Neural progenitor cell (in vitro differentiated cells): ENCODE measurements at regions not wholly inside any gene's neighbourhood (a gene's known extent, or its start where the extent isn't known, plus 50 kb on each side); places are given as distances from the start of the nearest gene placed in this dataset.

Source experiments
- DNase-seq: peaks from one replicate; pipeline ENCODE4 v3.0.0-alpha.2; 2016; ENCODE audit warnings: low spot score
- H2AFZ ChIP-seq: fragments of 200-600 bp; sonication (generic); replicated peaks from 2 replicates; pipeline ENCODE4 v1.6.1; 2016; ENCODE audit warnings: antibody characterized with exemption
- H3F3A ChIP-seq: fragments of 200-600 bp; sonication (generic); 2 replicates; pipeline ENCODE4 v1.6.1; 2016; ENCODE audit warnings: antibody characterized with exemption, low read depth
- H3K27ac ChIP-seq: fragments of 200-600 bp; sonication (generic); 2 replicates; pipeline ENCODE4 v1.5.1; 2016; ENCODE audit warnings: mild to moderate bottlenecking
- H3K27me3 ChIP-seq: fragments of 200-600 bp; sonication (generic); 2 replicates; pipeline ENCODE4 v1.6.1; 2016; ENCODE audit warnings: mild to moderate bottlenecking, moderate library complexity
- H3K36me3 ChIP-seq: fragments of 200-600 bp; sonication (generic); 2 replicates; pipeline ENCODE4 v1.5.1; 2016
- H3K4me1 ChIP-seq: fragments of 200-600 bp; sonication (generic); 2 replicates; pipeline ENCODE4 v1.6.1; 2016; ENCODE audit warnings: mixed run types
- H3K4me2 ChIP-seq: fragments of 200-600 bp; sonication (generic); 2 replicates; pipeline ENCODE4 v1.6.1; 2016
- H3K4me3 ChIP-seq: fragments of 200-600 bp; sonication (generic); 2 replicates; pipeline ENCODE4 v1.5.1; 2016
- H3K79me2 ChIP-seq: fragments of 200-600 bp; sonication (generic); 2 replicates; pipeline ENCODE4 v1.6.1; 2016; ENCODE audit warnings: low read depth
- H3K9ac ChIP-seq: fragments of 200-600 bp; sonication (generic); 2 replicates; pipeline ENCODE4 v1.6.1; 2016
- H3K9me3 ChIP-seq: fragments of 200-600 bp; sonication (generic); 2 replicates; pipeline ENCODE4 v1.5.1; 2016; ENCODE audit warnings: low read depth
- H4K20me1 ChIP-seq: fragments of 200-600 bp; sonication (generic); 2 replicates; pipeline ENCODE4 v1.6.1; 2016; ENCODE audit warnings: low read depth
- H3K27ac Mint-ChIP-seq: 3 replicates; pipeline ENCODE4 v1.8.0; 2021; ENCODE audit warnings: mixed read lengths
- H3K27me3 Mint-ChIP-seq: 2 replicates; pipeline ENCODE4 v1.8.0; 2022; ENCODE audit warnings: low read depth, mild to moderate bottlenecking, inconsistent platforms, moderate library complexity, mixed read lengths; ENCODE audit not compliant: insufficient read depth
- H3K36me3 Mint-ChIP-seq: 3 replicates; pipeline ENCODE4 v1.8.0; 2021; ENCODE audit warnings: mixed read lengths
- H3K4me1 Mint-ChIP-seq: 3 replicates; pipeline ENCODE4 v1.8.0; 2021; ENCODE audit warnings: mixed read lengths
- H3K4me3 Mint-ChIP-seq: 3 replicates; pipeline ENCODE4 v1.8.0; 2021; ENCODE audit warnings: mild to moderate bottlenecking, moderate library complexity, mixed read lengths
- H3K9me3 Mint-ChIP-seq: 3 replicates; pipeline ENCODE4 v1.8.0; 2020; ENCODE audit warnings: mixed read lengths
- EZH2 ChIP-seq: fragments of 200-600 bp; sonication (generic); IDR thresholded peaks from 2 replicates; pipeline ENCODE4 v1.6.1; 2017; ENCODE audit warnings: antibody characterized with exemption, mild to moderate bottlenecking, moderate library complexity
- EZH2phosphoT487 ChIP-seq: fragments of 200-600 bp; sonication (generic); IDR thresholded peaks from 2 replicates; pipeline ENCODE4 v1.6.1; 2017; ENCODE audit warnings: antibody characterized with exemption
- TF ChIP-seq, protein P1 (sequence below): fragments of 200-600 bp; sonication (generic); IDR thresholded peaks from 2 replicates; pipeline ENCODE4 v1.5.1; 2017; ENCODE audit warnings: antibody characterized with exemption, mild to moderate bottlenecking

DNA sequence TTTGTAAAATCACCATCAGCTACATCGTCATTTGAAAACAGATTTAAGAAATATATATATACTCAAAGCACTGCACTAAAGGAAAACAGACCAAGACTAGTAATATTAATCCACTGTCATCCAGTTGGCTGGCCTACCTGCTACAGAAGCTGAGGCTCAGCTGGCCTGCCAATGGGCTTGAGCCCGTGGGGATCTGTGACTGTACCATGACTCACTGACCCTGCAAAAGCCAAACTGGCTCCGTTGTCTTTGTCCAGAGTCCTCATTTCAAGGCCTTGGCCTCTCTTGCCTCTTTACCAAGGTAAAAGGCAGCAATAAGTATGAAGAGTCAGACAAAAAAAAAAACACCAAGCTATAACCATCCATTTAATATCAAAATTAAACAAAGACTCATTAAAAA is 463.5 kb upstream of the RASGRP1 start:
- Mint-ChIP-seq H3K4me3 (no peak overlapping the region), H3K27me3 (no peaks in the 10 kb centered on the region), H3K27ac (no peak overlapping the region), H3K4me1 (peaks cover 2% of the 10 kb centered on the region), H3K36me3 (no peaks in the 10 kb centered on the region), H3K9me3 (no peaks in the 10 kb centered on the region)
- Histone ChIP-seq H3K27me3 (no peaks in the 10 kb centered on the region), H3F3A (no peaks in the 10 kb centered on the region), H2AFZ (no peak overlapping the region), H3K4me2 (no peak overlapping the region), H4K20me1 (no peaks in the 10 kb centered on the region), H3K9me3 (no peaks in the 10 kb centered on the region), H3K4me3 (no peak overlapping the region), H3K36me3 (no peaks in the 10 kb centered on the region), H3K79me2 (no peaks in the 10 kb centered on the region), H3K27ac (no peak overlapping the region), H3K9ac (no peak overlapping the region), H3K4me1 (no peaks in the 10 kb centered on the region)
- DNase-seq: no peak
- no peak for TF ChIP-seq EZH2
- no peak for TF ChIP-seq EZH2phosphoT487
- TF ChIP-seq, protein P1, sequence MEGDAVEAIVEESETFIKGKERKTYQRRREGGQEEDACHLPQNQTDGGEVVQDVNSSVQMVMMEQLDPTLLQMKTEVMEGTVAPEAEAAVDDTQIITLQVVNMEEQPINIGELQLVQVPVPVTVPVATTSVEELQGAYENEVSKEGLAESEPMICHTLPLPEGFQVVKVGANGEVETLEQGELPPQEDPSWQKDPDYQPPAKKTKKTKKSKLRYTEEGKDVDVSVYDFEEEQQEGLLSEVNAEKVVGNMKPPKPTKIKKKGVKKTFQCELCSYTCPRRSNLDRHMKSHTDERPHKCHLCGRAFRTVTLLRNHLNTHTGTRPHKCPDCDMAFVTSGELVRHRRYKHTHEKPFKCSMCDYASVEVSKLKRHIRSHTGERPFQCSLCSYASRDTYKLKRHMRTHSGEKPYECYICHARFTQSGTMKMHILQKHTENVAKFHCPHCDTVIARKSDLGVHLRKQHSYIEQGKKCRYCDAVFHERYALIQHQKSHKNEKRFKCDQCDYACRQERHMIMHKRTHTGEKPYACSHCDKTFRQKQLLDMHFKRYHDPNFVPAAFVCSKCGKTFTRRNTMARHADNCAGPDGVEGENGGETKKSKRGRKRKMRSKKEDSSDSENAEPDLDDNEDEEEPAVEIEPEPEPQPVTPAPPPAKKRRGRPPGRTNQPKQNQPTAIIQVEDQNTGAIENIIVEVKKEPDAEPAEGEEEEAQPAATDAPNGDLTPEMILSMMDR: no peak

DNA sequence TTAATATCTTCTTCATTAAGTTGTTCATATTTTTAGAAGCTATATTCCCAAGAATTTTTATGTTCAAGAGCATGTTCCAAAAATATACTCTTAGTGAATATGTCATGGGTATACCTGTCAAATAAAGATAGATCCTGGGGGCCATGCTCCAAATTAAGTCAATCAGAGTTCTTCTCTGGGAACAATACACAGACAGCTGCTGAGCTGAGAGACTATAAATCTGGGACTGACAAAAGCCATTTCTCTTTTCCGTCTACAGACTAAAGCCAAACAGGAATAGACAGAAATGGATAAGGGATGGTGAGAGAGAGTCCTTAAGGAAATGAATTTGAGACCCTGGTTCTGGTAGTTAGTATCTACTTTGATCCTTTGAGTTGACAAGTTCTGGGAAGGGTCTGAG is 465.1 kb upstream of the RASGRP1 start:
- Histone ChIP-seq H3K4me1 (no peaks in the 10 kb centered on the region), H3K79me2 (no peaks in the 10 kb centered on the region), H3K4me2 (no peak overlapping the region), H4K20me1 (no peaks in the 10 kb centered on the region), H3F3A (no peaks in the 10 kb centered on the region), H3K4me3 (no peak overlapping the region), H3K27me3 (no peaks in the 10 kb centered on the region), H3K27ac (no peak overlapping the region), H2AFZ (no peak overlapping the region), H3K9me3 (no peaks in the 10 kb centered on the region), H3K9ac (no peak overlapping the region), H3K36me3 (no peaks in the 10 kb centered on the region)
- H3K4me1 Mint-ChIP-seq: peaks cover 2% of the 10 kb centered on the region
- TF ChIP-seq, protein P1: no peak
- TF ChIP-seq EZH2 (no peak), EZH2phosphoT487 (no peak)
- no peaks in the 10 kb centered on the region for H3K36me3 Mint-ChIP-seq
- DNase-seq: no peak
- no peaks in the 10 kb centered on the region for H3K9me3 Mint-ChIP-seq
- no peak overlapping the region for H3K4me3 Mint-ChIP-seq
- H3K27me3 Mint-ChIP-seq: no peaks in the 10 kb centered on the region
- H3K27ac Mint-ChIP-seq: no peak overlapping the region

DNA sequence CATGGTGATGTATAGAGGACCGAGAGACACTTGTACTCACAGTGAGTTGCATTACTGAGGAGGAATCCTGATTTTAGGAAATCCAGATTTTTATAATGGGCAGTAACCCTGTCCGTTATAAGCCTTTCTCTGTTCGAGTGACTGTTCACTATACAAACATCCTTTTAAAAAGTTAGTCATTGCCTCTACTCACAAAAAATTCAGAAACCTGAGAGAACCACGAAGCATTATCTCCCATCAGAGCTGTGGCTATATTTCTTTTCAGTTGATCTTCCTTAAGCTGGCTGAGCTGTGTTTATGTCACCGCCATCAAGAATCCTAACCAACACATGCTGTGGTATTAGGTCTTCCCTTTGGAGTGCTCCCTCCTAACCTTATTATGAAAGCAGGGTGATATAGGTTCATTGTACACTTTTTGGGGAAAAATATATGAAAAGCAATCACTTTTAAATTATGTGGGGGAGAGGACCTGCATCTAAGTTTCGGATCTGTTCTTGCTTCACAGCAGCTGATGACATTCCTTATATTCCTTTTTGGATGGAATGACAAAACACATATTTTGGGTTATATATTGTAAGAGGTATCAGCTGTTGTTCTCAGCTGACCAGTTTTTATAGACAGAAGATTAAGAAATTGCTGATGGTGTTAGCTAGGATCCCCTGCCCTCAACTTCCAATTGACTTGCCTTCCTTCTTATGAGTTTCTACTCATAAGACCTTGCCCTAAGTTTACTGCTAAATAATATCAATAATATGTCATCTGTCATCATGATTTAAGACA is 465.9 kb upstream of the RASGRP1 start:
- Mint-ChIP-seq H3K36me3 (no peaks in the 10 kb centered on the region), H3K27ac (no peak overlapping the region), H3K27me3 (no peaks in the 10 kb centered on the region), H3K4me3 (no peak overlapping the region), H3K9me3 (no peaks in the 10 kb centered on the region), H3K4me1 (peaks cover 2% of the 10 kb centered on the region)
- no peak for DNase-seq
- Histone ChIP-seq H3K36me3 (no peaks in the 10 kb centered on the region), H3K79me2 (no peaks in the 10 kb centered on the region), H3K4me2 (no peak overlapping the region), H3K9me3 (no peaks in the 10 kb centered on the region), H2AFZ (no peak overlapping the region), H3K9ac (no peak overlapping the region), H3F3A (no peaks in the 10 kb centered on the region), H4K20me1 (no peaks in the 10 kb centered on the region), H3K4me3 (no peak overlapping the region), H3K27me3 (no peaks in the 10 kb centered on the region), H3K27ac (no peak overlapping the region), H3K4me1 (no peaks in the 10 kb centered on the region)
- no peak for TF ChIP-seq EZH2
- no peak for TF ChIP-seq EZH2phosphoT487
- TF ChIP-seq, protein P1: no peak
